ENCODE measurements at regions not wholly inside any gene's neighbourhood (a gene's known extent, or its start where the extent isn't known, plus 50 kb on each side); places are given as distances from the start of the nearest gene placed in this dataset.

GRCh38 chr12:94027561-94027960, 120.8 kb upstream of the PLXNC1 start:
- H3K4me1 ChIP-seq = no peaks in the 10 kb centered on the region

GRCh38 chr12:94031763-94032162, 116.6 kb upstream of the PLXNC1 start:
- TF ChIP-seq POLR2A (IDR thresholded peaks at IDR 0.05) = no peak
- TF ChIP-seq, protein P1, sequence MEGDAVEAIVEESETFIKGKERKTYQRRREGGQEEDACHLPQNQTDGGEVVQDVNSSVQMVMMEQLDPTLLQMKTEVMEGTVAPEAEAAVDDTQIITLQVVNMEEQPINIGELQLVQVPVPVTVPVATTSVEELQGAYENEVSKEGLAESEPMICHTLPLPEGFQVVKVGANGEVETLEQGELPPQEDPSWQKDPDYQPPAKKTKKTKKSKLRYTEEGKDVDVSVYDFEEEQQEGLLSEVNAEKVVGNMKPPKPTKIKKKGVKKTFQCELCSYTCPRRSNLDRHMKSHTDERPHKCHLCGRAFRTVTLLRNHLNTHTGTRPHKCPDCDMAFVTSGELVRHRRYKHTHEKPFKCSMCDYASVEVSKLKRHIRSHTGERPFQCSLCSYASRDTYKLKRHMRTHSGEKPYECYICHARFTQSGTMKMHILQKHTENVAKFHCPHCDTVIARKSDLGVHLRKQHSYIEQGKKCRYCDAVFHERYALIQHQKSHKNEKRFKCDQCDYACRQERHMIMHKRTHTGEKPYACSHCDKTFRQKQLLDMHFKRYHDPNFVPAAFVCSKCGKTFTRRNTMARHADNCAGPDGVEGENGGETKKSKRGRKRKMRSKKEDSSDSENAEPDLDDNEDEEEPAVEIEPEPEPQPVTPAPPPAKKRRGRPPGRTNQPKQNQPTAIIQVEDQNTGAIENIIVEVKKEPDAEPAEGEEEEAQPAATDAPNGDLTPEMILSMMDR (IDR thresholded peaks at IDR 0.05) = no peak
- H3K27me3 ChIP-seq = no peaks in the 10 kb centered on the region
- peaks cover 0 to 5% (median 0%) of the 10 kb centered on the region in 3 donors for H3K9me3 ChIP-seq
- DNase-seq (no peak), ATAC-seq (no peak)
- H3K36me3 ChIP-seq (replicated peaks in 1 of 2; ENCODE audit: insufficient read depth in 1 of 2, low read depth in 2 of 2) = no peaks in the 10 kb centered on the region
- WGBS, 2 donors = 32 to 42% methylated on average over 2 of the region's 2 CpGs
- H3K27ac ChIP-seq = no peak overlapping the region
- intact Hi-C loops (cut with DNase I) = no loop called here
- H3K4me1 ChIP-seq = no peaks in the 10 kb centered on the region
- H3K4me3 ChIP-seq = no peak overlapping the region

More at GRCh38 chr12:94027561-94027960, 120.8 kb upstream of the PLXNC1 start:
- Histone ChIP-seq H3K27me3 (no peaks in the 10 kb centered on the region), H3K4me3 (no peak overlapping the region), H3K9me3 (no peaks in the 10 kb centered on the region), H3K27ac (no peak overlapping the region), H3K36me3 (replicated peaks in 1 of 2; ENCODE audit: insufficient read depth in 1 of 2, low read depth in 2 of 2) (no peaks in the 10 kb centered on the region)
- ATAC-seq (no peak), DNase-seq (no peak)
- intact Hi-C loops (cut with DNase I) = no loop called here
- TF ChIP-seq POLR2A (IDR thresholded peaks at IDR 0.05) = no peak
- TF ChIP-seq, protein P1 (IDR thresholded peaks at IDR 0.05) = no peak
- 54 to 58% methylated on average over 3 of the region's 3 CpGs for WGBS, 2 donors

- Histone ChIP-seq H3K27ac (no peak overlapping the region), H3K4me1 (no peaks in the 10 kb centered on the region), H3K36me3 (replicated peaks in 1 of 2; ENCODE audit: insufficient read depth in 1 of 2, low read depth in 2 of 2) (no peaks in the 10 kb centered on the region), H3K9me3 (peaks cover 0 to 5% (median 0%) of the 10 kb centered on the region in 3 donors), H3K27me3 (no peaks in the 10 kb centered on the region), H3K4me3 (no peak overlapping the region)
- intact Hi-C loops (cut with DNase I) = no loop called here
- 56 to 62% methylated on average over 2 of the region's 2 CpGs for WGBS, 2 donors
- DNase-seq (no peak), ATAC-seq (no peak)
- TF ChIP-seq, protein P1 (IDR thresholded peaks at IDR 0.05) = no peak
- TF ChIP-seq POLR2A (IDR thresholded peaks at IDR 0.05) = no peak
Observed at GRCh38 chr12:94032368-94032767, 116.0 kb upstream of the PLXNC1 start.

DNA sequence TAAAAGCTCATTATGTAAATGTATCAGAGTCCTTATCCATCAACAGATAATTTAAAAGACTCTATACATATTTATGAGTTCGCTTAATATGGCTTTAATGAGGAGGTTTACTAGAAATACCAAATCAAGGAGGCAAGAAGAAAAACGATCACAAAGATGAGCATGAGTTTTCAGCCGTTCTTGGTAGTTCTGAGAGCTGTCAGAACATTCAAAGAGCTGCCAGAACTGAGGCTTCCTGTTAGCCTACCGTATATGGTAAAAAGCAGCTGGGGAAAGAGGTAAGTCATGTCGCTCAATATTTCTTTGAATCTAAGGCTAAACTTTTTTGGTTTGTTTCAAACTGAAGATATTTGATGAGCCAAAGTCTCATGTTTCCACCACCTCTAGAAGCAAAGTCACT, 115.3 kb upstream of the PLXNC1 start:
- WGBS, 2 donors = 46 to 68% methylated on average over 5 of the region's 5 CpGs
- no peaks in the 10 kb centered on the region for H3K4me1 ChIP-seq
- no peaks in the 10 kb centered on the region for H3K36me3 ChIP-seq (replicated peaks in 1 of 2; ENCODE audit: insufficient read depth in 1 of 2, low read depth in 2 of 2)
- DNase-seq = no peak
- ATAC-seq = no peak
- no peak overlapping the region for H3K4me3 ChIP-seq
- H3K27me3 ChIP-seq = no peaks in the 10 kb centered on the region
- no peak overlapping the region for H3K27ac ChIP-seq
- no peak for TF ChIP-seq POLR2A (IDR thresholded peaks at IDR 0.05)
- TF ChIP-seq, protein P1 (IDR thresholded peaks at IDR 0.05) = no peak
- intact Hi-C loops (cut with DNase I) = no loop called here
- H3K9me3 ChIP-seq = peaks cover 0 to 5% (median 0%) of the 10 kb centered on the region in 3 donors

DNA sequence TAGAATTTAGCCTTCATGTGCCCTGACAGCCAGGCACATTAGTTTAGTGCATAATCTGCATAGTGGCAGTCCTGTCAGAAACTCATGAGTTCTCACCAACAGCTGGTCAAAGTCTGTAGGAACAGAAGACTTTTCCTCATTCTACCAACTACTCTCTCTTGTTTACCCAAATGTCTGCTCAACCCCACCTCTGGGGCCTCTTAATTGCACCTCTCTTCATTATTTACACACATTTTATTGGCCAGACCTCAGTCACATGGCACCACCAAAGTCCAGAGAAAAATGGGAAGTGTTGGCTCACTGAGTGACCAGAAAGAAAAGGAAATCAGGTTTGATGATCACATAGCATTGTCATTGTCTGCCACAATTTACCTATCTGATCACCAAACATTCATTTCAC, 114.6 kb upstream of the PLXNC1 start:
- H3K27me3 ChIP-seq = no peaks in the 10 kb centered on the region
- DNase-seq (no peak), ATAC-seq (no peak)
- TF ChIP-seq POLR2A (IDR thresholded peaks at IDR 0.05) = no peak
- TF ChIP-seq, protein P1 (IDR thresholded peaks at IDR 0.05) = no peak
- H3K9me3 ChIP-seq = peaks cover 0 to 5% (median 0%) of the 10 kb centered on the region in 3 donors
- no peak overlapping the region for H3K4me3 ChIP-seq
- H3K4me1 ChIP-seq = no peaks in the 10 kb centered on the region
- no peak overlapping the region for H3K27ac ChIP-seq
- intact Hi-C loops (cut with DNase I) = no loop called here
- no peaks in the 10 kb centered on the region for H3K36me3 ChIP-seq (replicated peaks in 1 of 2; ENCODE audit: insufficient read depth in 1 of 2, low read depth in 2 of 2)
